Stimulated activated naive CD8-positive, alpha-beta T cell treated with anti-CD3 and anti-CD28 coated beads, Interleukin-15, Interleukin-2, amounts not matched to agents 100 U/mL and 50 U/mL, for 24 hours (primary cell): ENCODE measurements at regions not wholly inside any gene's neighbourhood (a gene's known extent, or its start where the extent isn't known, plus 50 kb on each side); places are given as distances from the start of the nearest gene placed in this dataset.
"Not testable (repeated sequence)": the region's sequence is repeated elsewhere in the genome, so short reads cannot be mapped to it uniquely, and the experiment has no call there.

Source experiments
- ATAC-seq: fragments of 150-1000 bp; cut with Tn5 transposase; one replicate; pipeline ENCODE4 v1.10.0; 2021
- DNase-seq: peaks from one replicate; pipeline ENCODE4 v3.0.0; 2021

DNA sequence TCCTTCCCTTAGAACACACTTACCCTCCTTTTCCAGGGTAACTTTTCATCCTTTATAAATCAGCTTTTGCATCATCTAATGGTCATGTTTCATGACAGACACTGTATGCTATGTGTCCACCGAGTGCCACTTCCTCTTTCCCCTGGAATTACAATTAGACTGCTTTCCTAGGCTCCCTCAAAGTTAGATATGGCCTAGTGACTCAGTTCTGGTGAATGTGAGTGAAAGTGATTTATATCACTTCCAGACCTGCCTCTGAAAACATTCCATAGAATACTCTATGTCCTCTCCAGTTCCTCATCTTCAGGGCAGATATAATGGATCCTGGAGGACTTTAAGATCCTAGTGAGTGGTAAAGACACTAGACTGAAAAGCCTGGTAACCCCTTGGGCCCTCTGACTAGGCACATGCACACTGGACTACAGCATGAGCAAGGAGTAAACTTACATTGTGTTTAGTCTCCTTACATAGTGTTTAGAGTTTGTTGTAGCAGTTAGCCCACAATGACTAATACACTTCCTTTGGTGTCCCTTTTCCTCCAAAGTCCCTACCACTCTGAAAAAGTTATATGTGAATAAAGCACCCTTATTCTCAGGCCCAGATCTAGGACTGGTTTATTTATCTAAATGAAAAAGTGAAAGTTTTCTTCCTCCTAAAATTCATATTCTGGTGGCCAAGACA, 59.3 kb downstream of the GPR88 start:
- no peak for ATAC-seq
- DNase-seq = no peak

DNA sequence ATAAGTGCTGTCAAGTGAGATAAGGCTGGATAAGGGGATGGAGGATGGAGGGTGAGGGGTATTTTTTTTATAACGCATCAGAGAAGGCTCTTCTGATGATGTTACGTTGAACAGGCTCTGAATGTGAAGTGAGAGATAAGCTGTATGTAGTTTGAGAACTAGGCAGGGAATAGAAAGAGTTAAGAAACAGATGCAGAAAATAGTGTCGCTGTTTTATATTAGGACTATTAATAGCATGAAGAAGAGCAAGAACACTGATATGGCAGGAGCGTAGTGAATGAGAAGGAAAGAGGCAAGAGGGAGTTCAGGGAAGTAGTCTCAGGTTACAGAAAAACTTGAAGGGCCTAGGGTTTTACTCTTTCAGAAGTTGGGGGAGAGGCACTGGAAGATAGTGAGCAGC, 59.8 kb downstream of the GPR88 start:
- no peak for ATAC-seq
- DNase-seq = no peak

DNA sequence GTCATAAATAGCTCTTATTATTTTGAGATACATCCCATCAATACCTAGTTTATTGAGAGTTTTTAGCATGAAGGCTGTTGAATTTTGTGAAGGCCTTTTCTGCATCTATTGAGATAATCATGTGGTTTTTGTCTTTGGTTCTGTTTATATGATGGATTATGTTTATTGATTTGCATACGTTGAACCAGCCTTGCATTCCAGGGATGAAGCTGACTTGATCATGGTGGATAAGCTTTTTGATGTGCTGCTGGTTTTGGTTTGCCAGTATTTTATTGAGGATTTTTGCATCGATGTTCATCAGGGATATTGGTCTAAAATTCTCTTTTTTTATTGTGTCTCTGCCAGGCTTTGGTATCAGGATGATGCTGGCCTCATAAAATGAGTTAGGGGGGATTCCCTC, 62.4 kb downstream of the GPR88 start:
- ATAC-seq, DNase-seq: not testable (repeated sequence)

DNA sequence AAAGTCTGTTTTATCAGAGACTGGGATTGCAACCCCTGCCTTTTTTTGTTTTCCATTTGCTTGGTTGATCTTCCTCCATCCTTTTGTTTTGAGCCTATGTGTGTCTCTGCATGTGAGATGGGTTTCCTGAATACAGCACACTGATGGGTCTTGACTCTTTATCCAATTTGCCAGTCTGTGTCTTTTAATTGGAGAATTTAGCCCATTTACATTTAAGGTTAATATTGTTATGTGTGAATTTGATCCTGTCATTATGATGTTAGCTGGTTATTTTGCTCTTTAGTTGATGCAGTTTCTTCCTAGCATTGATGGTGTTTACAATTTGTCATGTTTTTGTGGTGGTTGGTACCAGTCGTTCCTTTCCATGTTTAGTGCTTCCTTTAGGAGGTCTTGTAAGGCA, 64.1 kb downstream of the GPR88 start:
- not testable (repeated sequence) for DNase-seq, ATAC-seq

GRCh38 chr1:100604372-100604771, 66.4 kb downstream of the GPR88 start:
- DNase-seq = no peak

GRCh38 chr1:100606438-100606837, 68.5 kb downstream of the GPR88 start:
- DNase-seq = no peak
- ATAC-seq = no peak

More at GRCh38 chr1:100604372-100604771, 66.4 kb downstream of the GPR88 start:
- ATAC-seq = no peak

DNA sequence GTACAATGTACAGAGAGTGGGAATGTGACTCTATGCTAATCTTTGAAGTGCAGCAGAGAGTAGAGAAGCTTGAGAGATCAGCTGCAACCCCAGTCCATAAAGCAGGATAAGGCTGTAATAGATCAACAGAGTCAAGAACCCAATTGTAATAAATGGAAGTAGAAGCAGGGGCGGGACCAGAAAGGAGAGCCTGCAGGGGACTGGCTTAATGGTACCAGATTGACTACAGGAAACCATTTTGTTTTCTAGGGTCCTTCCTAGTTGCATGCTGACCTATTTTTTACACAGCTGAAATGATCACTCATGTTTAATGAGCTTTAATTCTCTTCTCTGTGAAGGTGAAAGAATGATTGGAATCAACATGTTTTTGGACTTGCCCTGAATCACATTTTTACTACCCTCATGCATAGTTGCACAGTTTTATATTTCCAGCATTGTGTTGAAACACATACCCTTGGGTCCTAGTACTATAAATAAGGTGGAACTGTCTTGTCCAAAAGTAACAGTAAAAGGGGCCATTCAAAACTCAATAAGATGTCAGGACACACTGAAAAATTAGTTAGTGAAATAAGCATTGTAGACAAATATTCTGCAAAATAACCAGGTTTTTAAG, 69.8 kb downstream of the GPR88 start:
- ATAC-seq = no peak
- no peak for DNase-seq

- ATAC-seq (no peak), DNase-seq (no peak)
Observed at GRCh38 chr1:100609849-100610248, 71.9 kb downstream of the GPR88 start.

DNA sequence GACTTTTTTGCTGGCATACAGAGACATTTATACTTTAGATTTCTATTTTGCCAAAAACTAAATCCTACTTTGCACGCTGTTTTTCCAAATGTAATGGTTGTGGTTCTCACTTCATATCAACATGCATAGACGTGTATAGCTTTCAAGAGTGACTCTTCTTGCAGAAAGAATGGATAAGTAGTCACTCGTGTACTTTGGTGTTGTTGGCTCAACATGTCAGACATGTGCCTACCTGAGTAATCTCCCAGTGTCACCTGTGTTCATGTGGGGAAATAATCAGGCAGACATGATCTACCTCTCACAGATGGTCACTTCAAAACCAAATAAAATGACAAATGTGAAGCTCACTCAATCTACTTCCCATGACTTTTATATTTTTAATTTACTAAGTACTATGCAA, 73.1 kb downstream of the GPR88 start:
- ATAC-seq (no peak), DNase-seq (no peak)

GRCh38 chr1:100612540-100612939, 74.6 kb downstream of the GPR88 start:
- ATAC-seq (no peak), DNase-seq (no peak)

DNA sequence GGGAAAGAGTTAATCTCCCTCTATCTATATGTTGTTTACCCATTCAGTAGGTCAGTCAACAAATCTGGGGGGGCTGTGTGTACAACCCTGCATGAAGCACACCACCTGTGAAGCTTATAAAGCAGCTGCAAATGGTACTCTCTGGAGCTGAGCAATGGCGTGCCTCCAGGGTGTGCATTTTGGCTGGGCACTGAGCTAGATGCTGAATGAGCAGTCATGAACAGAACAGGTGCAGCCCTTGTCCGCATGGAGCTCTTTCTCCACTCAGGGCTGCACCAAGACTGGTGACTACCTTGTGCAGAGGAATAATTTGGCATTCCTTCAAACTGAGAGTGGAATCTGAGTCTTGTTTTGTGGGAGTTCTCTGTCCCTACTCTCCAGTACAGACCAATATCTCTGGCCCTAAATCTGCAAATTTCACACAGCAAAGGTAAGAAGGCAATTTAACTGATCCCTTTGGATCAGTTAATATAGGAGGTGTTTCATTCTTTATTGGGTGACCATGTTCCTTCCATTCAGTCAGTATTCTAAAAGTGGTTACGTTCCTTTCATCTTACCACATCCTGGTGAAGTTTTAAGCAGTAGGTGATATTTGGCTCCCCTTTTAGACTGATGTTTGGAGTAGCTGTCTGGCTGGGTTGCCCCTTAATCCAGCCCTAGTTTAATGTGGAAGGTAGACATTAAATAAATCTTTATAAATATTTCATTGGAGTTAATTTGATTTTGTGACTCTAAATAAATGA, 76.0 kb downstream of the GPR88 start:
- DNase-seq = no peak
- ATAC-seq = peak; percentile 29

DNA sequence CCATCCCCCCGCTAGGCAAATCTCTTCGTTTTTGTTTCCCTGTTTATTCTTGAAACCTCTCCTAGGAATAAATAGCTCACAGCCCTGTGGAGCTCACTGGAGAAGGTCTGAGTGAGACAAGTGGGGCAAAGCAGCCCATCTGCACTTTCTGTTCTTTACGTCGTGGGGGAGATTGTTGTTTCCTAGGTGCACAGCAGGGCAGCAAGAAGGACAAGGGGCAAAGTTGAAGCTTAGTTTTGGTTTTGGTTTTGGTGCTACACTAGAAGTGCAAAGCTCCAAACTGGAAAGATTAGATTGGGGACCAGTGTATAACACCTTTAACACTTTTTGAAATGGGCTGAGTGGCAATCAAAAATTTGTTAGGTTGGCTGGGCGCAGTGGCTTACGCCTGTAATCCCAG, 76.6 kb downstream of the GPR88 start:
- DNase-seq (no peak), ATAC-seq (no peak)

GRCh38 chr1:100615686-100616085, 77.7 kb downstream of the GPR88 start:
- ATAC-seq = no peak

DNA sequence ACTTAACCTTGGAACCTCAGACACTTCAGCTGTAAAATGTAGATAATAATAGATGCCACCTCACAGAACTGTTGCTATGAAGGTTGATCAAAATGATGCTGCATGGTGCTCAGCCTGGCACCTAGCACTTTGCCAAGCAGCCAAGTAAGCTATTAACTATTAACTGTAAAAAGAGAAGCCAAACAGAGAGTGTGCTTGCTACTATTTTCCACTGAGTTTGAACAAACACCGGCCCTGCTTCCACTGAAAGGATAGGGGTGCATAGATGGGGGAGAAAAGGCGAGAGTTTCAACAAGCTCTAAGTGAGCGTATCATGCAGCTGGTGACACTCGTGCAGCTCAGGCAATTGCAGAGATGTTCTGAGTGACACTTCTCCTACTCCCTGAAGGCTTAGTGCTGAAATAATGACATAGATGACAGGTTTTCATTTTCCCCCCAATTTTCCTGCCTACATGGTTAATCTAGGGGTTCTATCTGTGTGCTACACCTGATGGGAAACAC, 78.2 kb downstream of the GPR88 start:
- ATAC-seq (no peak), DNase-seq (no peak)

More at GRCh38 chr1:100615686-100616085, 77.7 kb downstream of the GPR88 start:
- DNase-seq = no peak

- ATAC-seq (peak; percentile 78), DNase-seq (peak; percentile 11)
Observed at GRCh38 chr1:100622037-100622436, 84.1 kb downstream of the GPR88 start.

DNA sequence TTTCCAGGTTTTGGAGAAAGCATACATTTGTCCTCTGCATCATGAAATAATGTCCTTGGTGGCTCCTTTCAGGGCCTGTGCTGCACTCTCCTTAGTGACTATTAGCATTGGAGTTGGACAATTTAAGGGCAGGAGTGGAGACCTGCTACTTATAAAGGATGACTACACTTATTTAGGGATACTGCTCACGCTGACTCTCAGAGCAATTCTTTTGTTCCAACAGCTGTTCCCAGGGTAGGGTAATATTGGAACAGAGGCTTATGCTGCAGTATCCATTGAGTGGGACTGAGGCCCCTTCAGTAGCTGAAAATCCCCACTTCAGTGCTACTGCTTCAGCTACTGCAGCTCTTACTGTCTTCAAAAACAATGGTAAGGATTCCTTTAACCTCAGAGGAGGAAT, 84.6 kb downstream of the GPR88 start:
- no peak for ATAC-seq
- DNase-seq = no peak

GRCh38 chr1:100622966-100623762, 85.2 kb downstream of the GPR88 start:
- ATAC-seq = no peak
- no peak for DNase-seq

DNA sequence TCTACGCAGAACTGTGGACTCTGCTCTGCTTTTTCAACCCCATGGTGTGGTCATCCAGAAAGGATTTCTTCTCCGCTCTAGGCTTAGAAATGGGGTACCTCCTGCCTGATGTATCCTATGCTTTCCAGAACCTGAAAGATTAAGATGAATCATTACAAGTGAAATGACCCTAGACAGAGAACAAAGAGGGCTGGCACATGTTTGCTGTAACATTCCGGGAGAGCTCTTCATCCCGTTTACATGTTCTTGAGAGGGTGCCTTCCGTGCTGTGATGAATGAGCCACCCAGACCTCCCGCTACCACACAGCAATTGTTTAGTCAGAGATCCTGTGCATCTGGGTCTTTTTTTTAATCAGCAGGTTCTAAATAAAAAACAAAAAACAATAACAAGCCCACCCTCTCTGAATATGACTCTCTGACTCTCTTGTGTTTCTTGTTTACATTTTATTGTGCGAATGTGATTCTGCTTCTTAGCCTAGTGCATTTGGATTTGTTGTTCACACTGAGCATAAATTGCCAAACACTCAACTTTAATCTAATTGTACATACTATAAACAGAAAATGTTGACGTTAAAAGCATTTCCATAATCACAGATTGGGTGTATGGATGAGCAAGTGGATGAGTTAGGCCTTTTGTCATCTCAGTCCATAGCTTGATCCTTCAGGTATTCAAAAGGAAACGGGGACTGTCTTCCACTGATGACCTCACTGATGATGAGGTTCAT, 87.1 kb downstream of the GPR88 start:
- ATAC-seq (no peak), DNase-seq (no peak)

DNA sequence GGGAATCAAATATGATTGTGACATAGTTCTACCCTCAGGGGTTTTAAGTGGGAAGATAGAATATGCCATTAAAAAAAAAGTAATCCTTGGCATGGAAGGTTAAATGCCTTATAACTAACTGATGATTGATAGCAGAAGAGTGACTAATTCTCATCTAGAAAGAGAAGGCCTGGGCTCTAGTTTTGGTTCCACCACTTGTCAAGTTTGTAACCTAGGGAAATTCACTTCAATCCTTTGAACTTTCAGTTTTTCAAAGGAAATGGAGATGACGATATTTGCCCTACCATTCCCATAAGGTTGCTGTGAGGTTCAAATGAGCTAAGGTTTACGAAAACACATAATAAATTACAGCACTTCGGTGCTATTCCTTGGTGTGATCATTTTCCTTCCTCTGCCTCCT, 88.5 kb downstream of the GPR88 start:
- DNase-seq (no peak), ATAC-seq (peak; percentile 39)

GRCh38 chr1:100627054-100627716, 89.2 kb downstream of the GPR88 start:
- ATAC-seq = no peak
- DNase-seq = no peak

- DNase-seq (no peak), ATAC-seq (no peak)
Observed at GRCh38 chr1:100627936-100628335, 90.0 kb downstream of the GPR88 start.
